ENCODE measurements at regions not wholly inside any gene's neighbourhood (a gene's known extent, or its start where the extent isn't known, plus 50 kb on each side); places are given as distances from the start of the nearest gene placed in this dataset.

GRCh38 chr10:36173364-36173763 is 531.3 kb upstream of the FZD8 start:
- no peak for ATAC-seq (ENCODE audit: low read depth in 2 of 2)
- no peaks in the 10 kb centered on the region for H3K4me1 ChIP-seq (ENCODE audit: control insufficient read depth, insufficient read depth, low read length, poor library complexity, severe bottlenecking)
- Mint-ChIP-seq H3K27ac (no peak overlapping the region), H3K9me3 (peaks cover 0 to 17% (median 4%) of the 10 kb centered on the region in 7 donors), H3K4me3 (no peak overlapping the region), H3K27me3 (no peaks in the 10 kb centered on the region), H3K36me3 (no peaks in the 10 kb centered on the region), H3K4me1 (no peaks in the 10 kb centered on the region)
- H3K27me3 ChIP-seq (ENCODE audit: control insufficient read depth, insufficient read depth, low read length), result no peaks in the 10 kb centered on the region
- no peak overlapping the region for H3K27ac ChIP-seq (ENCODE audit: insufficient read depth, low read length, poor library complexity, severe bottlenecking)
- DNase-seq, result no peak
- peaks cover 0 to 3% of the 10 kb centered on the region in 2 experiments for H3K9me3 ChIP-seq (ENCODE audit: control insufficient read depth in 2 of 2, low read length in 2 of 2)
- H3K36me3 ChIP-seq (ENCODE audit: control insufficient read depth, insufficient read depth, low read length), result no peaks in the 10 kb centered on the region
- no peak overlapping the region for H3K4me3 ChIP-seq (ENCODE audit: low read depth, low read length)

GRCh38 chr10:36171953-36172940 is 530.2 kb upstream of the FZD8 start:
- no peaks in the 10 kb centered on the region for H3K27me3 ChIP-seq (ENCODE audit: control insufficient read depth, insufficient read depth, low read length)
- Mint-ChIP-seq H3K36me3 (no peaks in the 10 kb centered on the region), H3K4me3 (no peak overlapping the region), H3K27me3 (no peaks in the 10 kb centered on the region), H3K27ac (no peak overlapping the region), H3K9me3 (peaks cover 0 to 14% (median 4%) of the 10 kb centered on the region in 7 donors), H3K4me1 (no peaks in the 10 kb centered on the region)
- H3K9me3 ChIP-seq (ENCODE audit: control insufficient read depth in 2 of 2, low read length in 2 of 2), result peaks cover 0 to 3% of the 10 kb centered on the region in 2 experiments
- no peak overlapping the region for H3K4me3 ChIP-seq (ENCODE audit: low read depth, low read length)
- ATAC-seq (ENCODE audit: low read depth in 2 of 2), result no peak
- no peaks in the 10 kb centered on the region for H3K36me3 ChIP-seq (ENCODE audit: control insufficient read depth, insufficient read depth, low read length)
- no peak for DNase-seq
- no peaks in the 10 kb centered on the region for H3K4me1 ChIP-seq (ENCODE audit: control insufficient read depth, insufficient read depth, low read length, poor library complexity, severe bottlenecking)
- H3K27ac ChIP-seq (ENCODE audit: insufficient read depth, low read length, poor library complexity, severe bottlenecking), result no peak overlapping the region

- H3K27ac Mint-ChIP-seq, result no peak overlapping the region
- Histone ChIP-seq H3K27ac (ENCODE audit: insufficient read depth, low read length, poor library complexity, severe bottlenecking) (no peak overlapping the region), H3K27me3 (ENCODE audit: control insufficient read depth, insufficient read depth, low read length) (no peaks in the 10 kb centered on the region), H3K9me3 (ENCODE audit: control insufficient read depth in 2 of 2, low read length in 2 of 2) (no peaks in the 10 kb centered on the region), H3K36me3 (ENCODE audit: control insufficient read depth, insufficient read depth, low read length) (no peaks in the 10 kb centered on the region), H3K4me1 (ENCODE audit: control insufficient read depth, insufficient read depth, low read length, poor library complexity, severe bottlenecking) (no peaks in the 10 kb centered on the region), H3K4me3 (ENCODE audit: low read depth, low read length) (no peak overlapping the region)
- H3K36me3 Mint-ChIP-seq, result no peaks in the 10 kb centered on the region
- H3K9me3 Mint-ChIP-seq, result peaks cover 0 to 10% (median 3%) of the 10 kb centered on the region in 7 donors
- no peaks in the 10 kb centered on the region for H3K27me3 Mint-ChIP-seq
- no peak for ATAC-seq (ENCODE audit: low read depth in 2 of 2)
- no peak for DNase-seq
- H3K4me1 Mint-ChIP-seq, result no peaks in the 10 kb centered on the region
- no peak overlapping the region for H3K4me3 Mint-ChIP-seq
These were observed 529.5 kb upstream of the FZD8 start for GRCh38 chr10:36171556-36171952.

- DNase-seq (no peak), ATAC-seq (ENCODE audit: low read depth in 2 of 2) (no peak)
- H3K27me3 Mint-ChIP-seq, result no peaks in the 10 kb centered on the region
- H3K4me1 ChIP-seq (ENCODE audit: control insufficient read depth, insufficient read depth, low read length, poor library complexity, severe bottlenecking), result no peaks in the 10 kb centered on the region
- H3K27ac Mint-ChIP-seq, result no peak overlapping the region
- H3K9me3 ChIP-seq (ENCODE audit: control insufficient read depth in 2 of 2, low read length in 2 of 2), result no peaks in the 10 kb centered on the region
- H3K36me3 Mint-ChIP-seq, result no peaks in the 10 kb centered on the region
- no peaks in the 10 kb centered on the region for H3K36me3 ChIP-seq (ENCODE audit: control insufficient read depth, insufficient read depth, low read length)
- no peaks in the 10 kb centered on the region for H3K27me3 ChIP-seq (ENCODE audit: control insufficient read depth, insufficient read depth, low read length)
- H3K4me3 Mint-ChIP-seq, result no peak overlapping the region
- no peak overlapping the region for H3K4me3 ChIP-seq (ENCODE audit: low read depth, low read length)
- no peak overlapping the region for H3K27ac ChIP-seq (ENCODE audit: insufficient read depth, low read length, poor library complexity, severe bottlenecking)
- H3K4me1 Mint-ChIP-seq, result no peaks in the 10 kb centered on the region
- peaks cover 0 to 10% (median 2%) of the 10 kb centered on the region in 7 donors for H3K9me3 Mint-ChIP-seq
These were observed 528.9 kb upstream of the FZD8 start for GRCh38 chr10:36170943-36171501.

GRCh38 chr10:36170142-36170719 is 528.1 kb upstream of the FZD8 start:
- Mint-ChIP-seq H3K36me3 (no peaks in the 10 kb centered on the region), H3K4me3 (no peak overlapping the region), H3K27ac (no peak overlapping the region), H3K4me1 (no peaks in the 10 kb centered on the region), H3K27me3 (no peaks in the 10 kb centered on the region), H3K9me3 (peaks cover 0 to 9% (median 2%) of the 10 kb centered on the region in 7 donors)
- no peaks in the 10 kb centered on the region for H3K27me3 ChIP-seq (ENCODE audit: control insufficient read depth, insufficient read depth, low read length)
- ATAC-seq (ENCODE audit: low read depth in 2 of 2), result no peak
- no peak overlapping the region for H3K27ac ChIP-seq (ENCODE audit: insufficient read depth, low read length, poor library complexity, severe bottlenecking)
- H3K4me3 ChIP-seq (ENCODE audit: low read depth, low read length), result no peak overlapping the region
- no peak for DNase-seq
- H3K9me3 ChIP-seq (ENCODE audit: control insufficient read depth in 2 of 2, low read length in 2 of 2), result no peaks in the 10 kb centered on the region
- H3K4me1 ChIP-seq (ENCODE audit: control insufficient read depth, insufficient read depth, low read length, poor library complexity, severe bottlenecking), result no peaks in the 10 kb centered on the region
- H3K36me3 ChIP-seq (ENCODE audit: control insufficient read depth, insufficient read depth, low read length), result no peaks in the 10 kb centered on the region

- no peak overlapping the region for H3K4me3 ChIP-seq (ENCODE audit: low read depth, low read length)
- no peaks in the 10 kb centered on the region for H3K4me1 ChIP-seq (ENCODE audit: control insufficient read depth, insufficient read depth, low read length, poor library complexity, severe bottlenecking)
- no peaks in the 10 kb centered on the region for H3K9me3 ChIP-seq (ENCODE audit: control insufficient read depth in 2 of 2, low read length in 2 of 2)
- DNase-seq, result no peak
- no peaks in the 10 kb centered on the region for H3K27me3 Mint-ChIP-seq
- H3K9me3 Mint-ChIP-seq, result peaks cover 2 to 16% (median 4%) of the 10 kb centered on the region in 7 donors
- ATAC-seq (ENCODE audit: low read depth in 2 of 2), result no peak
- no peaks in the 10 kb centered on the region for H3K27me3 ChIP-seq (ENCODE audit: control insufficient read depth, insufficient read depth, low read length)
- H3K36me3 Mint-ChIP-seq, result no peaks in the 10 kb centered on the region
- H3K36me3 ChIP-seq (ENCODE audit: control insufficient read depth, insufficient read depth, low read length), result no peaks in the 10 kb centered on the region
- H3K4me3 Mint-ChIP-seq, result no peak overlapping the region
- H3K27ac ChIP-seq (ENCODE audit: insufficient read depth, low read length, poor library complexity, severe bottlenecking), result no peak overlapping the region
- H3K27ac Mint-ChIP-seq, result no peak overlapping the region
- H3K4me1 Mint-ChIP-seq, result no peaks in the 10 kb centered on the region
These were observed 526.7 kb upstream of the FZD8 start for GRCh38 chr10:36168777-36169176.

DNA sequence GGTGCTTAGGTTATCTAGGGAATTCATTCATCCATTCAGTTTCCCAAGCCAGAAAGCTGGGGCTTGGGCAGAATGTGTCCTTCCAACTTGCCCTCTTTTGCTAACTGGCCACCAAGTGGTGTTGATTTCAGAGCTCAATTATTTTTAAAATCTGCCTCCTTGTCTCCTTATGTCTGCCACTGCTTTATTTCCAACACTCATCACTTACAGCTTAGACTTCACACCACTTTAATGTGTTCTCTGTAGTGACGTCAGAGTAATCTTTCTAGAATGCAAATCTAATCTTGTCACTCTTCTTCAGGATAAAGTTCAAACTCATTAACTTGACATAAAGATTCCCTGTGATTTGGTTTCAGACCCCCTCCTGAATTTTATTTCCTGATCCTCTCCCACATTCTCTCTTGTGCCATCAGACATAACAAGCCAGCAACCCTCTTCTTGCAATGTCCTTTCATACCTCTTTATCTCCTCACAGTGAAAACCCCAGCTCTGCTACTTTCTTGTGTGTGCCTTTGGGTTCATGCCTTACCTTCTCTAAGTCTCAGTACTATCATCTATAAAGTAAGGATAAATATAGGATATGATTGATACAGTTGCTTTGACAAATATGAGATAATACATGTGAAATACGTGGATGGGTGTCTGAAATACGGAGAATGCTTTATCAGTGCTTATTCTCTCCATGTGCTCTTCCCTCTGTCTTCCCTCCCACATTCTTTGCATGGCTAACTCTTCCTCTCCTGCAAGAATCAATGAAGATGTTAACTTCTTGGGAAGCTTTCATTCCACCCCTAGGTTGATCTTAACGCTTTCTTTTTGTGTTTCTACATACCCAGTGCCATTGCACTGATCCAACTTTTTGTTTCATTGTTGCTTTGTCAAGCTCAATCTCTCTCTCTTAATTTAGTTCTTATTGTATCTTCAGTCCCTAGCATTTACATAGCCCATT is 522.7 kb upstream of the FZD8 start:
- Histone ChIP-seq H3K4me3 (ENCODE audit: low read depth, low read length) (no peak overlapping the region), H3K9me3 (ENCODE audit: control insufficient read depth in 2 of 2, low read length in 2 of 2) (no peaks in the 10 kb centered on the region), H3K4me1 (ENCODE audit: control insufficient read depth, insufficient read depth, low read length, poor library complexity, severe bottlenecking) (no peaks in the 10 kb centered on the region), H3K27ac (ENCODE audit: insufficient read depth, low read length, poor library complexity, severe bottlenecking) (no peak overlapping the region), H3K27me3 (ENCODE audit: control insufficient read depth, insufficient read depth, low read length) (no peaks in the 10 kb centered on the region), H3K36me3 (ENCODE audit: control insufficient read depth, insufficient read depth, low read length) (no peaks in the 10 kb centered on the region)
- Mint-ChIP-seq H3K9me3 (peaks cover 2 to 16% (median 6%) of the 10 kb centered on the region in 7 donors), H3K27ac (no peak overlapping the region), H3K4me1 (no peaks in the 10 kb centered on the region), H3K36me3 (no peaks in the 10 kb centered on the region), H3K27me3 (no peaks in the 10 kb centered on the region), H3K4me3 (no peak overlapping the region)
- ATAC-seq (ENCODE audit: low read depth in 2 of 2) (no peak), DNase-seq (no peak)
